ENCODE measurements at regions not wholly inside any gene's neighbourhood (a gene's known extent, or its start where the extent isn't known, plus 50 kb on each side); places are given as distances from the start of the nearest gene placed in this dataset.

DNA sequence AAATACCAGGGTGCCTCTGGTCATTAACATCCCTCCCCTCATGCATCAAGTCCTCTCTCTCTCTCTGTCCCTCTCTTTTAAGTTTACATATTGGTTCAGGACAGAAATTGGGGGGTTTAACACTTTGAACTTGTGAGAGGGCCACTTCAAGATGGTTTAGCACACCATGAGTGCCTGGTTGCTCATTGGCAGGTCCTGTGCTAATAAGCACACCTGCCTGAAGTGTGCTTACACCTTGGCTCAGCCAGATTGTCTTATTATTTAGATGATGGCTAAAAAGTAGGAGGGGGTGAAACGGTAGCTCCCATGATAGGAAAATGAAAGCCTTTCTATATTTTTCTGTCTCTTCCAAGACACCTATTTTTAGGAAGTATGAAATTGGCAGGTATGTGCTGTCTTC is 205.8 kb downstream of the ARL6IP6 start:
- H3K27ac ChIP-seq = no peak overlapping the region
- TF ChIP-seq ZFX (IDR thresholded peaks at IDR 0.05; ENCODE audit: borderline replicate concordance) = no peak
- TF ChIP-seq, protein P1, sequence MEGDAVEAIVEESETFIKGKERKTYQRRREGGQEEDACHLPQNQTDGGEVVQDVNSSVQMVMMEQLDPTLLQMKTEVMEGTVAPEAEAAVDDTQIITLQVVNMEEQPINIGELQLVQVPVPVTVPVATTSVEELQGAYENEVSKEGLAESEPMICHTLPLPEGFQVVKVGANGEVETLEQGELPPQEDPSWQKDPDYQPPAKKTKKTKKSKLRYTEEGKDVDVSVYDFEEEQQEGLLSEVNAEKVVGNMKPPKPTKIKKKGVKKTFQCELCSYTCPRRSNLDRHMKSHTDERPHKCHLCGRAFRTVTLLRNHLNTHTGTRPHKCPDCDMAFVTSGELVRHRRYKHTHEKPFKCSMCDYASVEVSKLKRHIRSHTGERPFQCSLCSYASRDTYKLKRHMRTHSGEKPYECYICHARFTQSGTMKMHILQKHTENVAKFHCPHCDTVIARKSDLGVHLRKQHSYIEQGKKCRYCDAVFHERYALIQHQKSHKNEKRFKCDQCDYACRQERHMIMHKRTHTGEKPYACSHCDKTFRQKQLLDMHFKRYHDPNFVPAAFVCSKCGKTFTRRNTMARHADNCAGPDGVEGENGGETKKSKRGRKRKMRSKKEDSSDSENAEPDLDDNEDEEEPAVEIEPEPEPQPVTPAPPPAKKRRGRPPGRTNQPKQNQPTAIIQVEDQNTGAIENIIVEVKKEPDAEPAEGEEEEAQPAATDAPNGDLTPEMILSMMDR (IDR thresholded peaks at IDR 0.05) = no peak

DNA sequence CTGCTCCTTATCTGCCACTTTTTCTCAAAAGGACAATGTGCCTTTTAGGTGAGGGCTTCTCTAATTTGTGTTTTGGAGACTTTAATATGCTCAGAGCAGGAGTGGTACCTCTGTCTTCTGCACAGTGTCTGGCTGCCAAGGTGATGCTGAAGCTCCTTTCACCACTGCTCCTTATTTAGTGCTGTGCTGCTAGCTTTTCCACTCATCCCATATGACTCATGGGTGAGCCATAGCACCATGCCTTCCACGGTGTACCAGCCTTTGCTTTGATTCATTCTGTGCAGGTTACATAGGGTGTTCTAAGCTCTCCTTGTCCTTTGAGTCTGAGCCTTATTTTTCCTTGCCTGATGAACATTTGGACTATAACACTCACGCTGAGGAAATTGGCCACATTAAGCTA is 202.4 kb downstream of the ARL6IP6 start:
- TF ChIP-seq ZFX (IDR thresholded peaks at IDR 0.05; ENCODE audit: borderline replicate concordance) = no peak
- TF ChIP-seq, protein P1 (IDR thresholded peaks at IDR 0.05) = no peak
- H3K27ac ChIP-seq = no peak overlapping the region

DNA sequence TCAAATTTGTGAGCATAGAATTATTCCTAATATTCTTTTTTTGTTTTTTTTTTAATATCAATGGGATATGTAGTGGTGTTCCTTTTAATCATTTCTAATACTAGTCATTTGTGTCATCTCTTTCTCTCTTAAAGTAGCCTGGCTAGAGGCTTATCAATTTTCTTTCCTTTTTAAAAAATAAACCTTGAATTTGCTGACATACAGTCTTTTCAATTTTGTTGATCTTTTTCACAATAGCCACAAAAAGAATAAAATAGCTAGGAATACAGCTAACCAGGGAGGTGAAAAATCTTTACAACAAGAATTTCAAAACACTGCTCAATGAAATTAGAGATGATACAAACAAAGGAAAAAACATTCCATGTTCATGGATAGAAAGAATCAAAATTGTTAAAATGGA is 192.6 kb downstream of the ARL6IP6 start:
- no peak overlapping the region for H3K27ac ChIP-seq
- TF ChIP-seq ZFX (IDR thresholded peaks at IDR 0.05; ENCODE audit: borderline replicate concordance) = no peak
- TF ChIP-seq, protein P1 (IDR thresholded peaks at IDR 0.05) = no peak

DNA sequence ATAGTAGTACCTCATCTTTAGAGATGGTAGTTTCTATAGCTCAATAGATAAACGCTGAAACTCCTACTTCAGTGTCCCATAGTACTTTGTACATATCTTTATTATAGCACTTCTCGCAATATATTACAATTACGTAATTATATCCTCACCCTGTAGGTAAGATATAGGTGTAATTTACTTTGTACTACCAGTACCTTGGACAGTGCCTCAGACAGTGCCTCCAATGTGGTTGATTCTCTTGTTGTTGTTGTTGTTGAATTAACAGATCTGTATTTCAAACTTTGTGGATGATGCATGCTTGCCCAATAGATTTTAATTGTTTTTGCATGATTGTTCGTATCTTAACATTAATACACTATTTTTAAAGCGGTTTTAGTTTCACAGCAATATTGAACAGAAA is 188.6 kb downstream of the ARL6IP6 start:
- H3K27ac ChIP-seq = no peak overlapping the region
- no peak for TF ChIP-seq ZFX (IDR thresholded peaks at IDR 0.05; ENCODE audit: borderline replicate concordance)

DNA sequence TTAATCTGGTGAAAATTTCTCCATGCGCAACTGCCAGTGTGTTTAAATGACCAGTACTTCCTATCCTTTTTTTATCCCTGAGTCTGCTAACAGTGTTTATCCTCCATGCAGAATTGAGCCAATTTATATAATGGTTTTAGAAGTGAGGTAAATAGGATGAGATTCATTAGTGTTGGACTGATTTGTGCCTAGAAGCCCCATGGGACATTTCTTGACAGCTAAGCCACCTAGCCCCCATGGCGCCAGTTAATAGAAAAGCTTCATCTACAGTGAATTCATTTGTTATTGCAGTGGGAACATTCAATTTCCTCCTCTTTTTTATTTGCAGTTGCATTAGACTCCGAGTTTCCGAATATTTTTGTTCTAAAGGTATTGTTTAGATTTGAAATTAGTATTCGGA is 175.6 kb downstream of the ARL6IP6 start:
- no peak overlapping the region for H3K27ac ChIP-seq
- no peak for TF ChIP-seq ZFX (IDR thresholded peaks at IDR 0.05; ENCODE audit: borderline replicate concordance)
- TF ChIP-seq, protein P1 (IDR thresholded peaks at IDR 0.05) = no peak

DNA sequence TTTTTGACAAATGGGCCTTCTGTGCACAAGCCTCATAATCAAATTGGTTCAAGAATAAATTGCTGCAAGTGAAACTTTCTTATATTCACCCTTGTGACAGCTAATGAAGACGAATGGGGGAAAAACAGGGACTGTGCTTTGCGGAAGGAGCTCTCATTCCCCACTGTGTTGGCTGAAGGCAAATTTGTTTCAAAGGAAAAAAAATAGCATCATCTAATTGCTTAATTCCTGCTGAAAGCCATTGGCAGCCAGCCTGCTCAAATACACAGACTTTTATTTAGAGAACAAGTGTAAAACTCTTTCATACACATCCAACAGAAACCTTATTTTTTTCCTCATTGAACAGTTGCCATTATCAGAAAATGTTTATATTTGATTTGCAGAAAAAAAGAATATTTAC is 172.3 kb downstream of the ARL6IP6 start:
- no peak overlapping the region for H3K27ac ChIP-seq
- no peak for TF ChIP-seq ZFX (IDR thresholded peaks at IDR 0.05; ENCODE audit: borderline replicate concordance)
- TF ChIP-seq, protein P1 (IDR thresholded peaks at IDR 0.05) = no peak

DNA sequence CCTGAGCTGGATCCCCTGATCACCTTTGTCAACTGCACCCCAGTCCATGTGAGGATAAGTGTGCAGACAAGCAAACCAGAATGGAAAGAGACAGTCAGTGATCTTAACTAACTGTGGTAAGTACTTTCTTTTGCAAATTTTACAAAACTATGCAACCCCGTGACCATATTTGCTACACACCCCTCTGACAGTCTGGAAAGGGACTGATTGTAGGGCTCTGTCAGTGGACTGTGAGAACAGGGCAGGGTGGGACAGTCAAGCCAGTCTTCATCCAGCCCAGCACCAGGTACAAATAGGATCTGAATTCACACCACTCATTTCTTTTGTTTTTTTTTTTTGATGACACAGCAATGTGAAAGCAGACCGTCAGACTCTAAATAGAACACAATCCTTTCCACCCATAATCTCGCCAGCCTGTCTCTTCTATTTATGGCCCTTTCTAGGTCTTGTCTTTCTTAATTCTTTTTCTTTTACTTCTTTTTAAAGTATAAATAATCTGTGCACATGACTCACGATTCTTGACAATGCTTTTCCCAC is 165.6 kb downstream of the ARL6IP6 start:
- no peak overlapping the region for H3K27ac ChIP-seq
- TF ChIP-seq, protein P1 (IDR thresholded peaks at IDR 0.05) = no peak
- TF ChIP-seq ZFX (IDR thresholded peaks at IDR 0.05; ENCODE audit: borderline replicate concordance) = no peak

DNA sequence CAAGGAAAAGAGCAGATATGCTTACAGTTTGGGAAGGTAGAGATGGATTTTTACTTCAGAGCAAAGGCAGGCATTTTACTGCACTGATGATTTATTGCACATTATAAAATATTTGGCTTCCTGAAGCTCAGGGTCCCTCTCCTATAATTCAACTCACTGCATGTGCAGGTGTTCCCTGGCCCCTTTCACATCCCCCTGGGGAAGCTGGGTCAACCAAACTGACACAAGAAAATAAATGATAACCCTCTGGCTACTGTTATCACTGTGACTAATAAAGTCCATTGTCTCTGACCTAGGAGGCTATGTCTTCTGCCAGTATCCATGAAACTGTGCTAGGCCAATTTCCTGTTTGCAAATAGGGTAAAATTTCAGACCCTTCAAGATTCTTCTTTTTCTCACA is 163.1 kb downstream of the ARL6IP6 start:
- H3K27ac ChIP-seq = no peak overlapping the region
- TF ChIP-seq, protein P1 (IDR thresholded peaks at IDR 0.05) = no peak
- TF ChIP-seq ZFX (IDR thresholded peaks at IDR 0.05; ENCODE audit: borderline replicate concordance) = no peak

All from 22Rv1 (cell line).